Breast epithelium (tissue), 4 donors: ENCODE measurements at regions not wholly inside any gene's neighbourhood (a gene's known extent, or its start where the extent isn't known, plus 50 kb on each side); places are given as distances from the start of the nearest gene placed in this dataset.

Experiments used
- DNase-seq, 2 donors: peaks; one replicate each; pipeline ENCODE4 v3.0.0-alpha.2; 2019; ENCODE audit warnings: low spot score in 2 of 2
- H3K27ac ChIP-seq, 2 donors: fragments of 200-600 bp; sonication (generic) in 1 of 2; one replicate each; pipeline ENCODE4 v1.5.1; 2016 to 2019; ENCODE audit warnings: mild to moderate bottlenecking in 1 of 2
- H3K27me3 ChIP-seq, 2 donors: fragments of 200-600 bp; sonication (generic) in 1 of 2; one replicate each; pipeline versions ENCODE4 v1.5.1 to v1.6.0; 2017 to 2019; ENCODE audit warnings: control low read depth in 1 of 2, mild to moderate bottlenecking in 1 of 2
- H3K36me3 ChIP-seq: fragments of 200-600 bp; one replicate; pipeline ENCODE4 v1.5.1; 2019
- H3K4me1 ChIP-seq, 2 donors: fragments of 200-600 bp; sonication (generic); one replicate each; pipeline ENCODE4 v1.5.1; 2016 to 2019; ENCODE audit warnings: control low read depth in 1 of 2
- H3K4me3 ChIP-seq, 3 donors: fragments of 200-600 bp; sonication (generic); 1 replicate in 2 of 3; 2 replicates in 1 of 3; pipeline ENCODE4 v1.5.1; 2016 to 2019; ENCODE audit warnings: mild to moderate bottlenecking in 3 of 3, moderate library complexity in 2 of 3
- H3K9me3 ChIP-seq, 2 donors: fragments of 200-600 bp; sonication (generic) in 1 of 2; one replicate each; pipeline ENCODE4 v1.5.1; 2016 to 2019; ENCODE audit warnings: control low read depth in 1 of 2
- POLR2A ChIP-seq: fragments of 450-650 bp; IDR thresholded peaks from one replicate; pipeline ENCODE4 v1.6.1; 2016; ENCODE audit warnings: antibody characterized with exemption, mild to moderate bottlenecking, moderate library complexity
- POLR2AphosphoS5 ChIP-seq, 3 donors: sonication (generic); formaldehyde crosslinking; IDR thresholded peaks; one replicate each; pipeline ENCODE4 v1.6.1; 2017; ENCODE audit warnings: antibody characterized with exemption in 3 of 3
- intact Hi-C: fragments of 100-400 bp; cut with DNase I; formaldehyde crosslinking; loops from one replicate; pipeline ENCODE4 v1.15.1; 2023; ENCODE audit warnings: low total_unique reads
- TF ChIP-seq, protein P1 (sequence below), 3 donors: fragments of 450-650 bp; IDR thresholded peaks; one replicate each; pipeline ENCODE4 v1.5.1; 2016 to 2017; ENCODE audit warnings: antibody characterized with exemption in 3 of 3, mild to moderate bottlenecking in 3 of 3, moderate library complexity in 3 of 3

DNA sequence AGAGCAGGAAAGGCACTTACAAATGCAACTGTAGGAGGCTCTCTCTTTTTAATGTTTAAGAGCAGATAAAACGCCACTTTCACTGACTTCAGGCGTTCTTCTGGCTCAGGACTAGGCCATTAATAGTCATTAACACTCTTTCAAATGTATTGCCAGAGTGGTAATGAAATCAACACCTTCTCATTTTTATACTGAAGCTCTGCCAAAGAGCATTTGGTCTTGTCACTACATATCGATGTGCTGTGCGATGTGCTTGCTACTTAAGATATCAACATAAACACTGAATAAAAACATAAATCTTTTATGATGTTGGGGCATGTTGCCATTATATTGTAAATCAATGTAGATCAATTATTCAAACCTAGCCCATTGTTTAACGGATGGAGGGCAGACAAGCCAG is 634.7 kb downstream of the ARL4A start:
- H3K4me1 ChIP-seq = no peaks in the 10 kb centered on the region
- intact Hi-C loops = no loop called here
- H3K27ac ChIP-seq = peak overlapping the region; percentile 37 to 39
- no peak overlapping the region for H3K4me3 ChIP-seq
- no peaks in the 10 kb centered on the region for H3K9me3 ChIP-seq
- H3K36me3 ChIP-seq = no peaks in the 10 kb centered on the region
- H3K27me3 ChIP-seq = no peaks in the 10 kb centered on the region
- no peak for DNase-seq
- TF ChIP-seq POLR2AphosphoS5 (IDR thresholded peaks at IDR 0.05) (no peak), POLR2A (no peak)
- TF ChIP-seq, protein P1, sequence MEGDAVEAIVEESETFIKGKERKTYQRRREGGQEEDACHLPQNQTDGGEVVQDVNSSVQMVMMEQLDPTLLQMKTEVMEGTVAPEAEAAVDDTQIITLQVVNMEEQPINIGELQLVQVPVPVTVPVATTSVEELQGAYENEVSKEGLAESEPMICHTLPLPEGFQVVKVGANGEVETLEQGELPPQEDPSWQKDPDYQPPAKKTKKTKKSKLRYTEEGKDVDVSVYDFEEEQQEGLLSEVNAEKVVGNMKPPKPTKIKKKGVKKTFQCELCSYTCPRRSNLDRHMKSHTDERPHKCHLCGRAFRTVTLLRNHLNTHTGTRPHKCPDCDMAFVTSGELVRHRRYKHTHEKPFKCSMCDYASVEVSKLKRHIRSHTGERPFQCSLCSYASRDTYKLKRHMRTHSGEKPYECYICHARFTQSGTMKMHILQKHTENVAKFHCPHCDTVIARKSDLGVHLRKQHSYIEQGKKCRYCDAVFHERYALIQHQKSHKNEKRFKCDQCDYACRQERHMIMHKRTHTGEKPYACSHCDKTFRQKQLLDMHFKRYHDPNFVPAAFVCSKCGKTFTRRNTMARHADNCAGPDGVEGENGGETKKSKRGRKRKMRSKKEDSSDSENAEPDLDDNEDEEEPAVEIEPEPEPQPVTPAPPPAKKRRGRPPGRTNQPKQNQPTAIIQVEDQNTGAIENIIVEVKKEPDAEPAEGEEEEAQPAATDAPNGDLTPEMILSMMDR (IDR thresholded peaks at IDR 0.05) = no peak

DNA sequence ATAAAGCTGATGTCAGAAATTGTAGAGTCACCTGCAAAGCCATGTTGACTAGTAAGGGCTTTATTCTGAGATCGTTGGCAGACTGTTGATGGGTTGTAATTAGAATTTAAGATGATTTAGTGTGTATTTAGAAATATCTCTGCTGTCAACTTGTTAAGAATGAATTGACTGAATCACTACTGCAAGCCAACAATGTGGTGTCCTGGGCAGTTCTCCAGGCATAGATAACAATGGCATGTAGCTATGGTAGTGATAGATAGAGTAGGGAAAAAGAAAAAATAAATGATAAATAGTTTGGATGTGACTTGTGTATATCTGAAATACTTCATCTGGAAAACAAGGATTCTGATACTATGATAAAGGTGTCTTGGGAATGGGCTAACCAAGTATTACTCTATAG is 640.2 kb downstream of the ARL4A start:
- H3K4me3 ChIP-seq = no peak overlapping the region
- DNase-seq = no peak
- H3K4me1 ChIP-seq = no peaks in the 10 kb centered on the region
- no peak overlapping the region for H3K27ac ChIP-seq
- no peaks in the 10 kb centered on the region for H3K9me3 ChIP-seq
- no peaks in the 10 kb centered on the region for H3K27me3 ChIP-seq
- intact Hi-C loops = no loop called here
- no peaks in the 10 kb centered on the region for H3K36me3 ChIP-seq
- TF ChIP-seq, protein P1 (IDR thresholded peaks at IDR 0.05) = no peak
- TF ChIP-seq POLR2A (no peak), POLR2AphosphoS5 (IDR thresholded peaks at IDR 0.05) (no peak)

DNA sequence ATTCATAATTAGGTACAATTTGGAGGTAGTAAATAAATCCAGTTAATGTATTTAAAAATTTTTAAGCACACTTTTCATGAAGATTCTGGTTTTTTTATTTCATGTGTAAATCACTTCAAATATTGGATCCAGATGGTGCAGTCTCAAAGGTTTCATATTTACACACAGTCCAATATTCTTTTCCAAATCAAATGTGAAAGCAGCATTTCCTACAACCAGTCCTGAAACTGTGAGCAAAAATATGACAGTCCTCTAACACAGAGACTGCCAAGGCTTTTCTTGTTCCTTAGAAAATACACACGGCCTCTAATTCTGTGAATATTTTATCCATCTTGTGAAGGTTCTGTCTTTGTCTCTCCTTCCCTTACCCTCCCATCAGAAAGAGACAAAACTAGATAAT is 645.9 kb downstream of the ARL4A start:
- H3K9me3 ChIP-seq = no peaks in the 10 kb centered on the region
- no peaks in the 10 kb centered on the region for H3K4me1 ChIP-seq
- H3K27ac ChIP-seq = no peak overlapping the region
- TF ChIP-seq POLR2AphosphoS5 (IDR thresholded peaks at IDR 0.05) (no peak), POLR2A (no peak)
- TF ChIP-seq, protein P1 (IDR thresholded peaks at IDR 0.05) = no peak
- no peaks in the 10 kb centered on the region for H3K27me3 ChIP-seq
- intact Hi-C loops = no loop called here
- no peak for DNase-seq
- H3K4me3 ChIP-seq = no peak overlapping the region
- H3K36me3 ChIP-seq = no peaks in the 10 kb centered on the region

DNA sequence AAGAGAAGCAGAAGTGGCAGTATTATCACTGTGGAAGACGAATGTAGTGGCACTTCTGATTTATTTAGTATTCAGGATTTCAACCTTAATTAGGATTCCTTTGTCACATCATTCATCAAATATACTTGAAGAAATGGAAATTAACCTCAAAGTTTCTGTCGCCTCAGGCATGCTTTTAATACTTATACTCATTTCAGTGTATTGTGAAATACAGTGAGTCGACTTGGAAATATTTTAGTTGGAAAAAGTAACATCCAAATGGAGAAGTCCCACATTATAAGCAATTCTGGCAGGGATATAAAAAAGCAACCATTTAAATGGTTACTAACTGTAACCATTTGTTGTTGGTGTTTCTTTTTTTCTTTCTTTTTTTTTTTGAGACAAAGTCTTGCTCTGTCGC is 648.8 kb downstream of the ARL4A start:
- H3K27me3 ChIP-seq = no peaks in the 10 kb centered on the region
- no peaks in the 10 kb centered on the region for H3K4me1 ChIP-seq
- H3K4me3 ChIP-seq = no peak overlapping the region
- H3K36me3 ChIP-seq = no peaks in the 10 kb centered on the region
- intact Hi-C loops = no loop called here
- no peak overlapping the region for H3K27ac ChIP-seq
- TF ChIP-seq POLR2A (no peak), POLR2AphosphoS5 (IDR thresholded peaks at IDR 0.05) (no peak)
- TF ChIP-seq, protein P1 (IDR thresholded peaks at IDR 0.05) = no peak
- no peaks in the 10 kb centered on the region for H3K9me3 ChIP-seq
- DNase-seq = no peak

DNA sequence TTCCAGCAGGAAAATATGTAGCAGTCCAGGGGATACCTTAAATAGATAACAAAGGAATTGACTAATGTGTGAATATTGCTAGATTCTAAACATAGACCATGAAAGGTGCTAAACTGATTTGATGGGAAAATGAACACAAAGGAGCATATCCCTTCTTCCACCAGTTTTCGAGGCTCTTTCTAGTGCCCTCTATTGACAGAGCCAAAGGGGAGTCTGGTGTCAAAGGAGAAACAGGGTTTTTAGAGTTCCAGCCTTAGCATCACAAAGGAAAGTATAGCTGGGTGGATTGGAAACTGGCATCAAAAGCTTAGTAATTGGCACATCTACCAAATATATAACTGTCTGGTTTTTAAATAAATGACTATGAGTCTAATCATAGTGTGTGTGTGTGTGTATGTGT is 636.8 kb downstream of the ETV1 start:
- intact Hi-C loops = no loop called here
- no peak for DNase-seq
- TF ChIP-seq POLR2AphosphoS5 (IDR thresholded peaks at IDR 0.05) = no peak
- no peak overlapping the region for H3K27ac ChIP-seq
- no peaks in the 10 kb centered on the region for H3K36me3 ChIP-seq
- H3K27me3 ChIP-seq = no peaks in the 10 kb centered on the region
- no peak overlapping the region for H3K4me3 ChIP-seq
- H3K9me3 ChIP-seq = no peaks in the 10 kb centered on the region
- no peaks in the 10 kb centered on the region for H3K4me1 ChIP-seq

DNA sequence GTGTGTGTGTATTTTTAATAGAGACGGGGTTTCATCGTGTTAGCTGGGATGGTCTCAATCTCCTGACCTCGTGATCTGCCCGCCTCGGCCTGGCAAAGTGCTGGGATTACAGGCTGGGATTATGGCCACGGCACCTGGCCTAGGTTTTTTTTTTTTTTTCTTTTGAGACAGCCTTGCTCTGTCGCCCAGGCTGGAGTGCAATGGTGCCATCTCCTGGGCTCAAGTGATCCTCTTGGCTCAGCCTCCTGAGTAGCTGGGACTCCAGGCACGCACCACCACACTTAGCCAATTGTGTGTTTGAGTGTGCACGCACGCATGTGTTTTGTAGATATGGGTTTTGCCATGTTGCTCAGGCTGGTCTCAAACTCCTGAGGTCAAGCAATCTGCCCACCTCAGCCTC is 629.8 kb downstream of the ETV1 start:
- Histone ChIP-seq H3K27ac (no peak overlapping the region), H3K9me3 (no peaks in the 10 kb centered on the region), H3K27me3 (no peaks in the 10 kb centered on the region), H3K4me3 (no peak overlapping the region), H3K4me1 (no peaks in the 10 kb centered on the region), H3K36me3 (no peaks in the 10 kb centered on the region)
- intact Hi-C loops = no loop called here
- no peak for TF ChIP-seq POLR2A
- TF ChIP-seq, protein P1 (IDR thresholded peaks at IDR 0.05) = no peak
- no peak for TF ChIP-seq POLR2AphosphoS5 (IDR thresholded peaks at IDR 0.05)
- DNase-seq = no peak
